HG03460 (cell line): ENCODE measurements at regions not wholly inside any gene's neighbourhood (a gene's known extent, or its start where the extent isn't known, plus 50 kb on each side); places are given as distances from the start of the nearest gene placed in this dataset.
"Not testable (repeated sequence)": the region's sequence is repeated elsewhere in the genome, so short reads cannot be mapped to it uniquely, and the experiment has no call there.

Experiments used
- ATAC-seq: cut with Tn5 transposase; IDR thresholded peaks from one replicate; pipeline ENCODE4 v1.9.1; 2021; ENCODE audit not compliant: unreplicated experiment

GRCh38 chr22:48782811-48783511, 1044.7 kb downstream of the BRD1 start:
- ATAC-seq = no peak

DNA sequence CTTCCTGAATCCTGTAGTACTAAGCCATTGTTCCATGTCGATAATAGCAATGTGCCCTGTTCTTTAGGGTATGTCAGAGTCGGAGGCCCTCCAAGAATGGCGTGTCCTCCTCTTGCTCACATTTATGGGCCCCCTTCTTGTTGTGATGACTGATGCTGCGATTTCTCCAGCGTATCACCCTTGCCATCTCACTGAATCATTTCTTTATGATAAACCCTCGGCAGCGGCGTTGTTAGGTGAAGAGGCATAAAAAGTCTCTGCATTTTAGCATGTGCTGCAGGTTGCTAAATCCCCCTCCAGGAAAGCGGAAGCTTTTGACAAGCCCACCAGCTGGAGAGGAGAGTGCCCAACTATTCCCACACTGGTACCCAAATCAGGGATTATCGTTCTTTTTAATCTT, 1045.3 kb downstream of the BRD1 start:
- no peak for ATAC-seq

GRCh38 chr22:48781868-48782267, 1045.8 kb downstream of the BRD1 start:
- no peak for ATAC-seq

- ATAC-seq = no peak
These were observed 1046.3 kb downstream of the BRD1 start for GRCh38 chr22:48781391-48781790.

DNA sequence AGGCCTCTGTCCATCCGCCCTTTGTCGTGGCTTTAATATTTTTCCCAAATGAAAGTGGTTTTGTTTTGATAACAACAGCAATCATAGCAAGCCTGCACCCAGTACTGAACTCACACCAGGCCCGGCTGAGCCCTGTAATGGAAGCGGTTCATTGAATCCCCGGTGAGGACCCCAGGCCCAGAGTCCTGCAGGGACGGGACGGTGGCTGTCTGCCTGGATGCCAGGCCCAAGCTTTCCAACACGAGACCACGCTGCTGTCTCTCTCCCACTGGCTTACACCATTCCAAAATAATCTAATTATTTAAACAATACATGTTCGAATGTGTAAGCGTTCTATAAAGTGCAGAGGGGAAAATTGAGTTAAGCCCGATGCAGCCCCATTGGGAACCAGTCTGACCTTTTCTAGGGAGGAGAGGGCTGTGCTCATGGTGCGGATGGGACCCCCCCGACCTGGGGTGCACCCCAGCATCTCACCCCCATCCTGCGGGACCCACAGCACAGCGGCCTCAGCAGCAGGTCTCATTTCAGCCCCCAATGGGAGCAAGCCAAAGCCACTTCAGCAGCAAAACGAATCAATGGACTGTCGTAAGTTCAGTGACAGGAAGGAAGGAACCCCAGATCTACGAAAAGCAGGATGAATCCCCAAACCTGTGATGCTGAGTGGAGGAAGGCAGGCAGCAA, 1046.9 kb downstream of the BRD1 start:
- no peak for ATAC-seq

GRCh38 chr22:48779661-48780596, 1047.7 kb downstream of the BRD1 start:
- no peak for ATAC-seq

DNA sequence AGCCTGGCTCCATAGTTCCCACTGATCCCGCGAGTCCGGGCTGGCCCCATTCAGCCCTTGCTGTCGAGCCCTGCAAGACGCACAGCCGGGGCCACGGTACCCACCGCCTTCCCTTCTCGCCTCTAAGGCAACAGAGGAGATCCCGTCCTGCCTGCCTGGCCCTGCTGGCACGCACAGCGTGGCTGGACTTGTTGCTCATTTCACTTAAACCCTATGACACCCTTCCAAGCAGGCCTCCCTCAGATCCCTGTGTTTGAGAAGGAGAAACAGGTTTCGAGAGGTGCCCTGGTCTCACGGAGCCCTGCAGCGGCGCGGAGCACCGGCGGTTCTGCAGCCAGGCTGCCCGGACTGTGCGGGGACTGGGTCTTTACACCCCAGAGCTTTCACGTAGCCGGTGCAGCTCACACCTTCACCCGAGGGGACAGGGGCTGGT, 1048.4 kb downstream of the BRD1 start:
- ATAC-seq = no peak

- ATAC-seq = no peak
These were observed 1049.1 kb downstream of the BRD1 start for GRCh38 chr22:48778308-48779195.

GRCh38 chr22:48772286-48772907, 1055.3 kb downstream of the BRD1 start:
- ATAC-seq = no peak

- ATAC-seq = no peak
These were observed 1062.1 kb downstream of the BRD1 start for GRCh38 chr22:48765595-48765994.

DNA sequence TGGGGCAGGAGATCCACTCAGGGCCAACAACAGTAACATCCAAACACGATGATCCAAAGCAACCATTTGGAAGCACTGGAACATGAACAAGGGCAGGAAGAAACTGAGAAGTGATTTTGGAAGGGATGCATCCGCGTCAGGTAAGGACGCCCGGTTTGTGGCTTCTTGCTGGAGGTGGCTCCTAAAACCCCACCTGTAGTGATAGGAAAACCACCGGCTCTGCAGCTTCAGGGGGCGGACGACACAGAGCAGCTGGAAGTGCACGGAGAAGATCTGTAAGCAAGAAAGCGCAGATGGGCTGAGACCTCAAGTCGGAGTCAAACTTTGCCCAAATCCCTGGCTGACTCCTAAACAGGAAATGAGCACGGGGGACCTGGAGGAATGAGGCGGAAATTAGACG, 1066.1 kb downstream of the BRD1 start:
- ATAC-seq = no peak

GRCh38 chr22:48760481-48761390, 1066.9 kb downstream of the BRD1 start:
- no peak for ATAC-seq

DNA sequence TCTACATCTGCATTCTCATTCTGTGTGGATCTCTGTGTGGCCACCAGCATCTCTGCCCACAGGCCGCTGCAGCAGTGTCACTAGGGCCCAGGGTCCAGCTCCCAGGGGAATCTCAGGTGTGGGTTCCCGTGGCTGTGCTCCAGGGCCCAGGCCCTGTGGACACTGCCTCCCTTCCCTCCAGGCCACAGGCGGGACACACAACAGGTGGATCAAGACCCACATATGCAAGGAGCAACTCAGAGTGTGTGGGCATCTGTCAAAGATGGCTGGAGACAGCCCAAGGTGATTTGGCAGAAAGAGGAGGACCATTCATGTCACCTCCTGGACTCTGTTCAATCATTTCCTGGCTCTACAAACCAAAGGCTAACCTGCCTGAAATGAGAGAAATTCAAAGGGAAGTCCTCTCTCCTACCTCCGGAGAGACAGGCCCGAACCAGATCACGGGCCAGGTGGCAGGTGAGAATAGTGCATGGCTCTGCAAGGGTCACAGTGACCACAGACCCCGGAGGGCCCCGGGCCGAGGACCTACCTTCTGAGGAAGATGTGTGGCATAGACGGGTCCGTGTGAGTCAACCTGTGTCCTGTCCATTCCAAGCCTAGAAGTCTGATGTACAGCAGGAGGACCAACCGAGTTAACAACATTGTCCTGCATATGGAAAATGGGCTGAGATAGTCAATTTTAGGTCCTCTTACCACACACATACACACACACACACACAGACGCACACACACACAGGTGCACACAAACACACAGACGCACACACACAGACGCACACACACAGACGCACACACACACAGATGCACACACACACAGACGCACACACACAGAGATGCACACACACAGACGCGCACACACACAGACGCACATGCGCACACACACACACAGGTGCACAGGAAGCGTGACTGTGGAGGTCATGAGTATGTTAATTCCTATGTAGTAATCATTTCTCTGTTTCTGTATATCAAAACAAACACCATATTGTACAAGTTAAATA, 1068.5 kb downstream of the BRD1 start:
- no peak for ATAC-seq

GRCh38 chr22:48757985-48758561, 1069.6 kb downstream of the BRD1 start:
- no peak for ATAC-seq

DNA sequence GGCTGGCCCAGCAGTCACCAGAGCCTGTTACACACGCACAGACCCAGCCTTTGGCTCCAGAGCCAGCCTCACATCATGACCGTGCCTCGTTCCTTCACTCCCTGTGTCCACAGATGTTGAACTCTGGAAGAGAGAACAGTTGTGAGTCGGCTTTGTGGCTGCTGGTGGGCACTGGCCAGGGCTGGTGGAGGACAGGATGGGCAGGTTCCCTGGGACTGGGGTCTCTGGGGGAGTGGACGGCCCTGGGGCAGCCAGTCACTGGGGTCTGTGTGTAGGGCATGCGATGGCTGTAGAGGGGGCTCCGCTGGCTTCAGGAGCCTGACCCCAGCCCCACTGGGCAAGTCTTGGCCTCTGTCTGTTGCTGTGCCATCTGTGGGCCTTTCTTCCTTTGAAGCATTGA, 1070.1 kb downstream of the BRD1 start:
- no peak for ATAC-seq

DNA sequence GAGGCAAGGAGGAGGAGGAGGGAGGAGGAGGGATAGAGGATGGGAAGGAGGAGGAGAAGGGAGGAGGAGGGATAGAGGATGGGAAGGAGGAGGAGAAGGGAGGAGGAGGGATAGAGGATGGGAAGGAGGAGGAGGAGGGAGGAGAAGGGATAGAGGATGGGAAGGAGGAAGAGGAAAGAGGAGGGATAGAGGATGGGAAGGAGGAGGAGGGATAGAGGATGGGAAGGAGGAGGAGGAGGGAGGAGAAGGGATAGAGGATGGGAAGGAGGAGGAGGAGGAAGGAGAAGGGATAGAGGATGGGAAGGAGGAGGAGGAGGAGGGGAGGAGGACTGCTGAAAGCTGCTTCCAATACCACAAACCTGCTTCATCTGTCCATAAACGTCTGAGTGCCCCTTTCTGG, 1070.5 kb downstream of the BRD1 start:
- not testable (repeated sequence) for ATAC-seq
